GM18505 (cell line): ENCODE measurements at regions not wholly inside any gene's neighbourhood (a gene's known extent, or its start where the extent isn't known, plus 50 kb on each side); places are given as distances from the start of the nearest gene placed in this dataset.
A peak's percentile ranks its signal among the peaks of the same experiment; 100 is the strongest.
"Not testable (repeated sequence)": the region's sequence is repeated elsewhere in the genome, so short reads cannot be mapped to it uniquely, and the experiment has no call there.

Experiments
- ATAC-seq: cut with Tn5 transposase; IDR thresholded peaks from one replicate; pipeline ENCODE4 v1.9.1; 2021; ENCODE audit not compliant: unreplicated experiment
- POLR2A ChIP-seq: IDR thresholded peaks from 4 replicates; pipeline ENCODE4 v1.6.1; 2011; ENCODE audit warnings: borderline replicate concordance; ENCODE audit not compliant: insufficient read depth, insufficient read length; ENCODE audit errors: extremely low read depth

- ATAC-seq, result no peak
- no peak for TF ChIP-seq POLR2A
Measured at GRCh38 chr12:88360343-88360742, 218.2 kb downstream of the TMTC3 start.

- ATAC-seq, result no peak
- no peak for TF ChIP-seq POLR2A
Measured at GRCh38 chr12:88361493-88361892, 218.8 kb downstream of the KITLG start.

GRCh38 chr12:88362439-88362838 is 217.8 kb downstream of the KITLG start:
- no peak for ATAC-seq

GRCh38 chr12:88365403-88365802 is 214.9 kb downstream of the KITLG start:
- no peak for TF ChIP-seq POLR2A
- no peak for ATAC-seq

More at GRCh38 chr12:88362439-88362838, 217.8 kb downstream of the KITLG start:
- TF ChIP-seq POLR2A, result no peak

GRCh38 chr12:88366101-88366500 is 214.2 kb downstream of the KITLG start:
- no peak for ATAC-seq

GRCh38 chr12:88367231-88367630 is 213.0 kb downstream of the KITLG start:
- ATAC-seq, result no peak
- TF ChIP-seq POLR2A, result no peak

More at GRCh38 chr12:88366101-88366500, 214.2 kb downstream of the KITLG start:
- TF ChIP-seq POLR2A, result no peak

GRCh38 chr12:88368077-88368476 is 212.2 kb downstream of the KITLG start:
- not testable (repeated sequence) for ATAC-seq

GRCh38 chr12:88371416-88372183 is 208.7 kb downstream of the KITLG start:
- TF ChIP-seq POLR2A, result no peak
- ATAC-seq, result no peak

GRCh38 chr12:88375306-88376305 is 204.7 kb downstream of the KITLG start:
- TF ChIP-seq POLR2A, result no peak
- ATAC-seq, result no peak

- ATAC-seq, result no peak
- TF ChIP-seq POLR2A, result no peak
Measured at GRCh38 chr12:88377973-88378372, 202.3 kb downstream of the KITLG start.

GRCh38 chr12:88381466-88381865 is 198.8 kb downstream of the KITLG start:
- TF ChIP-seq POLR2A, result no peak
- ATAC-seq, result no peak

- peak; percentile 69 for ATAC-seq
- TF ChIP-seq POLR2A, result no peak
Measured at GRCh38 chr12:88383405-88383804, 196.9 kb downstream of the KITLG start.
